ENCODE measurements at regions not wholly inside any gene's neighbourhood (a gene's known extent, or its start where the extent isn't known, plus 50 kb on each side); places are given as distances from the start of the nearest gene placed in this dataset.

DNA sequence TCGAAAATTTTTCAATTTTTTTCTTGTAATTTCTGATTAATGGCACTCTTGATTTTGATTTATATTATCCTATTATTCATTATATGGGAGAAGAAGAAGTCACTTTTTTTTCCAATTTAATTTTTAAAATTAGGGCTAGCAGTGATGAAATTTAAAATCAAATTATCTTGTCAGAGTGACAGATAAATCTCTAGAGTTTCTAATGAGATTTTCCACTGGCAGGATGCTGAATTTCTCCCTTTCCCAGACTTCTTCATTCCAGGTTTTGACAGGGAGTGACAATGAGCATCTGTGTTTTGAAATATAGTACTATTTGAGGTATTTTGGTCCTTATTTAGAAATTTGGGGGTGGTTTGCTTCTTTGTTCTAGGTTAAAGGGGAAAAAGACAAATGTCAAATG is 2274.1 kb downstream of the MAT2B start:
- Histone ChIP-seq H3K4me1 (ENCODE audit: low read depth) (no peaks in the 10 kb centered on the region), H3K9me3 (ENCODE audit: low read depth) (no peaks in the 10 kb centered on the region), H3K27me3 (no peaks in the 10 kb centered on the region), H3K36me3 (no peaks in the 10 kb centered on the region), H3K27ac (no peak overlapping the region), H3K4me3 (no peak overlapping the region)
- no peak for DNase-seq (ENCODE audit: low read depth in 1 of 2, low spot score in 1 of 2)
- TF ChIP-seq, protein P1, sequence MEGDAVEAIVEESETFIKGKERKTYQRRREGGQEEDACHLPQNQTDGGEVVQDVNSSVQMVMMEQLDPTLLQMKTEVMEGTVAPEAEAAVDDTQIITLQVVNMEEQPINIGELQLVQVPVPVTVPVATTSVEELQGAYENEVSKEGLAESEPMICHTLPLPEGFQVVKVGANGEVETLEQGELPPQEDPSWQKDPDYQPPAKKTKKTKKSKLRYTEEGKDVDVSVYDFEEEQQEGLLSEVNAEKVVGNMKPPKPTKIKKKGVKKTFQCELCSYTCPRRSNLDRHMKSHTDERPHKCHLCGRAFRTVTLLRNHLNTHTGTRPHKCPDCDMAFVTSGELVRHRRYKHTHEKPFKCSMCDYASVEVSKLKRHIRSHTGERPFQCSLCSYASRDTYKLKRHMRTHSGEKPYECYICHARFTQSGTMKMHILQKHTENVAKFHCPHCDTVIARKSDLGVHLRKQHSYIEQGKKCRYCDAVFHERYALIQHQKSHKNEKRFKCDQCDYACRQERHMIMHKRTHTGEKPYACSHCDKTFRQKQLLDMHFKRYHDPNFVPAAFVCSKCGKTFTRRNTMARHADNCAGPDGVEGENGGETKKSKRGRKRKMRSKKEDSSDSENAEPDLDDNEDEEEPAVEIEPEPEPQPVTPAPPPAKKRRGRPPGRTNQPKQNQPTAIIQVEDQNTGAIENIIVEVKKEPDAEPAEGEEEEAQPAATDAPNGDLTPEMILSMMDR (IDR thresholded peaks at IDR 0.05; ENCODE audit: low read depth, low read length) = no peak

DNA sequence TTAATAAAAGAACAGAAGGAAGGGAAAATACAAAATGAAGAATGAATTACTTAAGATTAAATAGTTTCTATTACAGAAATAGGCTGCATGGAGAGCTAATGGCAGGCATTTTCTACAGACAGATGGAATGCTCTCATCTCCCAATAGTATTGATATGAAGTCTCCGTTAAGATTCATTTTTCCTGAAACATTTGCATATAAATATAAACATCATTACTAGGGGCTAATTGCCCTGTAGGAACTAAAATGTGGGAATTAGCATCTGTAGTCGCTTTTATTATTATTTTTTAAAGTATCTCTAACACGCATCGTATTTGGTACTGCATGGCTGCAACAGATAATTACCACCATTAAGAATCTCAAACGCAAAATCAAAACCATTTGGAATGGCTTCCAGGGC is 2275.5 kb downstream of the MAT2B start:
- Histone ChIP-seq H3K4me3 (no peak overlapping the region), H3K9me3 (ENCODE audit: low read depth) (no peaks in the 10 kb centered on the region), H3K27me3 (no peaks in the 10 kb centered on the region), H3K36me3 (no peaks in the 10 kb centered on the region), H3K27ac (no peak overlapping the region), H3K4me1 (ENCODE audit: low read depth) (no peaks in the 10 kb centered on the region)
- DNase-seq (ENCODE audit: low read depth in 1 of 2, low spot score in 1 of 2) = no peak
- TF ChIP-seq, protein P1 (IDR thresholded peaks at IDR 0.05; ENCODE audit: low read depth, low read length) = no peak

DNA sequence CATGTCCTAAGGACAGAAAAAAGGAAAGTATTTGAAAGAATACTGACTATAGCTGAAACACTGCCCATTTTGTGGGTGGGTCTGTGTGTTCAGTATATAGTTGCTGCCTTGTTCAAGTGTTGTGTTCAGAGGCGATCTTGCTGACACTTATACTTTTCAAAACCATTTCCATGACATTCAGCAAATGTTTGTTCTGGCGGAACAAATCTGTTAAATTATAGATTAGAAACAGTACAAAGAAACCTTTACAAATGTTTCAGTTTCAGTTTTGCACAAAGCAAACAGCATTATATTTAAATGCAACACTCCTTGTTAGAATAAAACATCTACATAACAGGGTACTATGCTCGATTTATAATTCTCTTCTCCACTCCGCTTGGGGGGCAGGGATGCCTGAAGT is 2276.3 kb downstream of the MAT2B start:
- no peaks in the 10 kb centered on the region for H3K9me3 ChIP-seq (ENCODE audit: low read depth)
- H3K4me3 ChIP-seq = no peak overlapping the region
- DNase-seq (ENCODE audit: low read depth in 1 of 2, low spot score in 1 of 2) = no peak
- no peaks in the 10 kb centered on the region for H3K27me3 ChIP-seq
- no peaks in the 10 kb centered on the region for H3K4me1 ChIP-seq (ENCODE audit: low read depth)
- TF ChIP-seq, protein P1 (IDR thresholded peaks at IDR 0.05; ENCODE audit: low read depth, low read length) = no peak
- H3K36me3 ChIP-seq = no peaks in the 10 kb centered on the region
- no peak overlapping the region for H3K27ac ChIP-seq

DNA sequence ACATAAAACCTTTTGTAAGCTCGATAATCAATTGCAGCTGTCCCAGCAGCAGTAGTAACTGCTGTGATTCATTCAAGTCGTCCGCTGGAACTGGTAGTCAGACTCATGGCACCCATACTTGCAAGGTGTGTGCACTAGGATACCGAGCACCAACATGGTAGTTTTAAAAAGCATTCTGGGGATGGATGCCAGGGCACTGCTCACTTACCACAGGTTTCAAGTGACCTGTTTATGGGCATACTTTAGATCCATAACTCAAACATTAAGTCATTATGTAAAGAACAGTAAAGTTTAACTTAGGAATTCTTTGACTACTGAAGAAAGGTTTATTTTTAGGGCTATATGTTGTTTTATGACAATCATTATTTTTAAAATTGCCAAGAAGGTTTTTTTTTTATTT is 2277.6 kb downstream of the MAT2B start:
- no peak overlapping the region for H3K4me3 ChIP-seq
- no peaks in the 10 kb centered on the region for H3K9me3 ChIP-seq (ENCODE audit: low read depth)
- no peaks in the 10 kb centered on the region for H3K36me3 ChIP-seq
- H3K4me1 ChIP-seq (ENCODE audit: low read depth) = no peaks in the 10 kb centered on the region
- TF ChIP-seq, protein P1 (IDR thresholded peaks at IDR 0.05; ENCODE audit: low read depth, low read length) = no peak
- H3K27me3 ChIP-seq = no peaks in the 10 kb centered on the region
- no peak for DNase-seq (ENCODE audit: low read depth in 1 of 2, low spot score in 1 of 2)
- no peak overlapping the region for H3K27ac ChIP-seq

DNA sequence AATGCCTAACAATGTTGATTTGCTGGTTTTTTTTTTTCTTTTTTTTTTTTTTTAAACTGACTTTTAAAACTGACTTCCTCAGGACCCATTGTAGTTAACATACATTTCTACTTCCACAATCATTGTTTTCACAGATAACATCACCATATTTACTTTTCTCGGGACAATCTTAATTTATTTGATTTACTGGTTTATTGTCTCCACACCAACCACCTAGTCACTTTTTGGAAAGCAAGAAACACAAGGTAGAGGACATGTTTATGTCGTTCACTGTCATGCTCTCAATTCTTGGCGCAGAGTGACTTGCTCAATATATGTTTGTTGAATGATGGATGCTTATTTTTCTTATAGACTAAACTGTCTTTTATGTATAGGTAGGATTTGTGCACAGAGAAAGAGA is 2280.7 kb downstream of the MAT2B start:
- TF ChIP-seq, protein P1 (IDR thresholded peaks at IDR 0.05; ENCODE audit: low read depth, low read length) = no peak

DNA sequence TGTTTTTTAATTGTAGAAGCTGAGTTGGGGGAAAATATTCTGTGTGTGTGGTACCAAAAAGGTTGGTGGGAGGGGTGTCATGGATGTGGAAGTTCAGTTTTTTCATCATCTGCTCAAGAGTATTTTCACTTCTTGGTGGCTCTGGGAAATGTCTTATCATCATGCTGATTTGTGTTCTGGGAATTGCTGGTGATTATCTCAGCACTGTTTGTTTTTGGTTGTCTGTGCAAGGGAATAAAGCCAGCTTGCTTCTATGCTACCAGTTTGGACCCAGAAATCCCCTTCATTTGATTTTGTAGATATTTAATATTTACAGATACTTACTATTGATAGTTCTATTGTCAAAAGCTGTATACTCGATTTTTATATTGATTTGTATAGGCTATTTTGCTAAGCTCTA is 2289.7 kb downstream of the MAT2B start:
- Histone ChIP-seq H3K36me3 (no peaks in the 10 kb centered on the region), H3K27ac (no peak overlapping the region), H3K4me1 (ENCODE audit: low read depth) (no peaks in the 10 kb centered on the region), H3K27me3 (no peaks in the 10 kb centered on the region), H3K4me3 (no peak overlapping the region), H3K9me3 (ENCODE audit: low read depth) (no peaks in the 10 kb centered on the region)
- TF ChIP-seq, protein P1 (IDR thresholded peaks at IDR 0.05; ENCODE audit: low read depth, low read length) = no peak
- DNase-seq (ENCODE audit: low read depth in 1 of 2, low spot score in 1 of 2) = no peak

More for the DNA sequence above, 2280.7 kb downstream of the MAT2B start:
- no peaks in the 10 kb centered on the region for H3K36me3 ChIP-seq
- no peak overlapping the region for H3K27ac ChIP-seq
- H3K4me1 ChIP-seq (ENCODE audit: low read depth) = no peaks in the 10 kb centered on the region
- no peaks in the 10 kb centered on the region for H3K9me3 ChIP-seq (ENCODE audit: low read depth)
- H3K4me3 ChIP-seq = no peak overlapping the region
- no peak for DNase-seq (ENCODE audit: low read depth in 1 of 2, low spot score in 1 of 2)
- no peaks in the 10 kb centered on the region for H3K27me3 ChIP-seq

All from cardiac muscle cell (in vitro differentiated cells and primary cell).